ENCODE measurements at regions not wholly inside any gene's neighbourhood (a gene's known extent, or its start where the extent isn't known, plus 50 kb on each side); places are given as distances from the start of the nearest gene placed in this dataset.

GRCh38 chr17:77312786-77313599 is 172.2 kb downstream of the SEC14L1 start:
- DNase-seq, result peak; percentile 73
- Histone ChIP-seq H3K9me3 (no peaks in the 10 kb centered on the region), H3K27me3 (no peaks in the 10 kb centered on the region), H3K4me3 (no peak overlapping the region), H3K4me1 (peaks cover 15 to 53% (median 34%) of the 10 kb centered on the region in 4 donors), H3K36me3 (no peaks in the 10 kb centered on the region), H3K27ac (peak overlapping the region; percentile 54 to 87 (median 70))
- in situ Hi-C loops (cut with MboI; ENCODE audit: low pct_ligation_motif_present in 1 of 4, low pct_unique_long_range_greater_than_20kb in 1 of 4, low sequenced_read_pairs in 3 of 4) (no loop called here), intact Hi-C loops (cut with DNase I; ENCODE audit: low total_unique reads) (no loop called here)
- 55 to 74% methylated on average over 7 to 16 of the region's 23 CpGs for whole genome bisulfite sequencing, 2 donors (ENCODE audit: low coverage in 1 of 2)
- no peak for TF ChIP-seq POLR2A (IDR thresholded peaks at IDR 0.05)
- peak; percentile 28 to 35 (median 31) for TF ChIP-seq POLR2AphosphoS5 (IDR thresholded peaks at IDR 0.05)

- intact Hi-C loops (cut with DNase I; ENCODE audit: low total_unique reads) (no loop called here), in situ Hi-C loops (cut with MboI; ENCODE audit: low pct_ligation_motif_present in 1 of 4, low pct_unique_long_range_greater_than_20kb in 1 of 4, low sequenced_read_pairs in 3 of 4) (no loop called here)
- TF ChIP-seq POLR2AphosphoS5 (IDR thresholded peaks at IDR 0.05) (no peak), POLR2A (IDR thresholded peaks at IDR 0.05) (no peak), CTCF (IDR thresholded peaks at IDR 0.05) (no peak), EP300 (IDR thresholded peaks at IDR 0.05; ENCODE audit: low read depth) (no peak)
- Histone ChIP-seq H3K27me3 (no peaks in the 10 kb centered on the region), H3K36me3 (no peaks in the 10 kb centered on the region), H3K4me3 (no peak overlapping the region), H3K27ac (peak overlapping the region; percentile 54 to 87 (median 70)), H3K4me1 (peaks cover 21 to 56% (median 37%) of the 10 kb centered on the region in 4 donors), H3K9me3 (no peaks in the 10 kb centered on the region)
- peak; percentile 7 for DNase-seq
- 76 to 100% methylated on average over 1 to 7 of the region's 7 CpGs for WGBS, 2 donors (ENCODE audit: low coverage in 1 of 2)
Measured at GRCh38 chr17:77313831-77314230, 173.1 kb downstream of the SEC14L1 start.

GRCh38 chr17:77314601-77315000 is 173.8 kb downstream of the SEC14L1 start:
- peak; percentile 7 for DNase-seq
- Histone ChIP-seq H3K36me3 (no peaks in the 10 kb centered on the region), H3K4me3 (no peak overlapping the region), H3K27me3 (no peaks in the 10 kb centered on the region), H3K9me3 (no peaks in the 10 kb centered on the region), H3K4me1 (peaks cover 25 to 55% (median 39%) of the 10 kb centered on the region in 4 donors), H3K27ac (no peak overlapping the region)
- in situ Hi-C loops (cut with MboI; ENCODE audit: low pct_ligation_motif_present in 1 of 4, low pct_unique_long_range_greater_than_20kb in 1 of 4, low sequenced_read_pairs in 3 of 4), result no loop called here
- no peak for TF ChIP-seq EP300 (IDR thresholded peaks at IDR 0.05; ENCODE audit: low read depth)
- no peak for TF ChIP-seq CTCF (IDR thresholded peaks at IDR 0.05)
- no peak for TF ChIP-seq POLR2A (IDR thresholded peaks at IDR 0.05)
- no peak for TF ChIP-seq POLR2AphosphoS5 (IDR thresholded peaks at IDR 0.05)
- intact Hi-C loops (cut with DNase I; ENCODE audit: low total_unique reads), result no loop called here
- WGBS, 2 donors (ENCODE audit: low coverage in 1 of 2), result 88% methylated on average over 11 of the region's 11 CpGs; no CpG with 5 or more reads in 1 of the 2 donors

- no peaks in the 10 kb centered on the region for H3K9me3 ChIP-seq
- H3K27me3 ChIP-seq, result no peaks in the 10 kb centered on the region
- no peaks in the 10 kb centered on the region for H3K36me3 ChIP-seq
- no peak for TF ChIP-seq POLR2A (IDR thresholded peaks at IDR 0.05)
- intact Hi-C loops (cut with DNase I; ENCODE audit: low total_unique reads) (no loop called here), in situ Hi-C loops (cut with MboI; ENCODE audit: low pct_ligation_motif_present in 1 of 4, low pct_unique_long_range_greater_than_20kb in 1 of 4, low sequenced_read_pairs in 3 of 4) (no loop called here)
- DNase-seq, result peak; percentile 5
- peaks cover 25 to 58% (median 44%) of the 10 kb centered on the region in 4 donors for H3K4me1 ChIP-seq
- H3K27ac ChIP-seq, result no peak overlapping the region
- 88% methylated on average over 8 of the region's 8 CpGs; no CpG with 5 or more reads in 1 of the 2 donors for WGBS, 2 donors (ENCODE audit: low coverage in 1 of 2)
- H3K4me3 ChIP-seq, result no peak overlapping the region
Measured at GRCh38 chr17:77315010-77315409, 174.2 kb downstream of the SEC14L1 start.

GRCh38 chr17:77315551-77316190 is 174.9 kb downstream of the SEC14L1 start:
- in situ Hi-C loops (cut with MboI; ENCODE audit: low pct_ligation_motif_present in 1 of 4, low pct_unique_long_range_greater_than_20kb in 1 of 4, low sequenced_read_pairs in 3 of 4), result no loop called here
- H3K27me3 ChIP-seq, result no peaks in the 10 kb centered on the region
- no peak overlapping the region for H3K4me3 ChIP-seq
- H3K9me3 ChIP-seq, result no peaks in the 10 kb centered on the region
- TF ChIP-seq CTCF (IDR thresholded peaks at IDR 0.05) (no peak), POLR2A (IDR thresholded peaks at IDR 0.05) (no peak), POLR2AphosphoS5 (IDR thresholded peaks at IDR 0.05) (no peak), EP300 (IDR thresholded peaks at IDR 0.05; ENCODE audit: low read depth) (no peak)
- H3K4me1 ChIP-seq, result peaks cover 25 to 65% (median 48%) of the 10 kb centered on the region in 4 donors
- H3K36me3 ChIP-seq, result no peaks in the 10 kb centered on the region
- 69% methylated on average over 14 of the region's 16 CpGs; no CpG with 5 or more reads in 1 of the 2 donors for WGBS, 2 donors (ENCODE audit: low coverage in 1 of 2)
- peak overlapping the region in 3 of 4 donors; percentile 28 to 59 (median 39) for H3K27ac ChIP-seq
- intact Hi-C loops (cut with DNase I; ENCODE audit: low total_unique reads), result no loop called here
- DNase-seq, result peak; percentile 19

Measured in transverse colon (tissue), 4 donors.